Ectodermal cell (in vitro differentiated cells): ENCODE measurements at regions not wholly inside any gene's neighbourhood (a gene's known extent, or its start where the extent isn't known, plus 50 kb on each side); places are given as distances from the start of the nearest gene placed in this dataset.
"Not testable (repeated sequence)": the region's sequence is repeated elsewhere in the genome, so short reads cannot be mapped to it uniquely, and the experiment has no call there.

ENCODE experiments used
- H3K27ac ChIP-seq: 2 replicates; pipeline ENCODE4 v1.7.0; 2013; ENCODE audit warnings: mild to moderate bottlenecking, low read depth, low read length; ENCODE audit not compliant: insufficient read depth, poor library complexity, severe bottlenecking
- H3K27me3 ChIP-seq: 2 replicates; pipeline ENCODE4 v1.7.0; 2013; ENCODE audit warnings: mild to moderate bottlenecking, low read length; ENCODE audit not compliant: insufficient read depth, control insufficient read depth, poor library complexity, severe bottlenecking
- H3K36me3 ChIP-seq: one replicate; pipeline ENCODE4 v1.7.0; 2013; ENCODE audit warnings: low read length; ENCODE audit not compliant: control insufficient read depth, insufficient read depth
- H3K4me1 ChIP-seq: one replicate; pipeline ENCODE4 v1.7.0; 2013; ENCODE audit warnings: low read length; ENCODE audit not compliant: control insufficient read depth, insufficient read depth
- H3K4me3 ChIP-seq: 2 replicates; pipeline ENCODE4 v1.7.0; 2013; ENCODE audit warnings: low read depth, low read length, control low read depth; ENCODE audit not compliant: insufficient read depth
- H3K9me3 ChIP-seq: 2 replicates; pipeline ENCODE4 v1.7.0; 2013; ENCODE audit warnings: mild to moderate bottlenecking, low read length, moderate library complexity; ENCODE audit not compliant: control insufficient read depth
- WGBS, 2 experiments: methylation state at CpG; one replicate each; pipeline ENCODE4 v1.1.7; 2013; ENCODE audit warnings: missing lambda C conversion rate in 2 of 2; 5-methylcytosine and 5-hydroxymethylcytosine counted together

- no peaks in the 10 kb centered on the region for H3K27me3 ChIP-seq
- no peak overlapping the region for H3K27ac ChIP-seq
- no peaks in the 10 kb centered on the region for H3K4me1 ChIP-seq
- H3K36me3 ChIP-seq: no peaks in the 10 kb centered on the region
- WGBS, 2 experiments: 93 to 95% methylated on average over 11 of the region's 11 CpGs
- no peaks in the 10 kb centered on the region for H3K9me3 ChIP-seq
- H3K4me3 ChIP-seq: no peak overlapping the region
These were observed 212.1 kb upstream of the PRSS58 start for GRCh38 chr7:142469696-142470543.

DNA sequence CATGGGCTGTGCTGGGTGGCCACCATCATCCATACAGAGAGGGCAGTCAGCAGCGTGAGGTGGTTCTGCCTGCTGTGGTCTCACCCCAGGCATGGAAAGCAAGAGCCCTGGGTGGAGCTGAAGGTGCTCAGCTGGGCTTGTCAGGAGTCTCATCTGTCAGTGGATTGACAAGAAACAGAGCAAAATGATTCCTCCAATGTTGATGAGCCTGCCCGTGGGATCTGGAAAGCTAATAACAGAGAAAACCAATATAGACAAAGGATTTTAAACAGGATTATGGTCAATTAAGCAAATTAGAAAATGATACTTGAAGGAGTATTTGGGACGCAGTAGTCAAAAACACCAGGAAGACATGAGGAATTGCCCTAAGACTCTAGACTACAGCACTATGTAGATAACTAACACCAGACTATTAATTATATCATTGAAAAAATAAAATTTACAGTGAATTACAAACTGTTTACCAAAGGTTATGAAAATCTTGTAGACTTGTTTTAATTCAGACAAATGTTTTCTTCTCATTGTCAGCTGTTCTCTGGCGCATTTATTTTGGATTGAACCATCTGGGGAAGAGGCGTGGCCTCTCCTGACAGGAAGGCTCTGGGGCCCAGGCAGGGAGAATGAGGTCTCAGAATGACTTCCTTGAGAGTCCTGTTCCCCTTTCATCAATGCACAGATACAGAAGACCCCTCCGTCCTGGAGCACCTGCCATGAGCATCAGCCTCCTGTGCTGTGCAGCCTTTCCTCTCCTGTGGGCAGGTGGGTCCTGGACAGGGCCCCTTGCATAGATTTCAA lies 211.2 kb upstream of the PRSS58 start:
- WGBS, 2 experiments: 87 to 94% methylated on average over 5 to 6 of the region's 6 CpGs
- H3K27ac ChIP-seq: no peak overlapping the region
- no peaks in the 10 kb centered on the region for H3K36me3 ChIP-seq
- no peaks in the 10 kb centered on the region for H3K9me3 ChIP-seq
- H3K4me3 ChIP-seq: no peak overlapping the region
- H3K27me3 ChIP-seq: no peaks in the 10 kb centered on the region
- no peaks in the 10 kb centered on the region for H3K4me1 ChIP-seq

DNA sequence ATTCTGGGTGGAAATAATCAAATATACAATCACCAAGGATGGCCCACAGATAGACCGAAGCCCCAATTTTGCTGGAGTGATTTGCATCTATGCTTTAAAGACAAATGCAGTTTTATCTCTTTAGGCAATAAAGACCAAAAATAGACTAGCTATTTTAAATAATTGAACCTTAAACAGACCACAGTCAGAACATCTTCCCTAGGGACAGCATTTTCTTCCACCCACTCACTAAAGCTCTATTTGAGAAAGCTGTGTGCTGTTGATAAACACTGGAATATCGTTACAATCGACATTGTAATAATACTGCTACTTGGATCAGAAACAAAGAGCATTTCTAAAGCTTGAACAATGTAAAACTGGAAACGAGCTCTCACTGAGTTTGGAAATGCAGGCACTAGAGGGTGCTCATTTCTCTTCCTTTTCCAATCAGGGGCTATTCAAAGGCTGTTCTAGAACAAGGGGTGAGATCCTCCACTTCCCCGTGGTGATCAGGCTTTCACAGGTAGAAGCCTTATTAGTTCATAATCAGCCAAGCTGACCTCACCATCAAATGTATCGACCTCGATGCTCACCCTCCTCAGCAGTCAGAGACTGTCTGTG lies 209.3 kb upstream of the PRSS58 start:
- not testable (repeated sequence) for H3K4me3 ChIP-seq, H3K9me3 ChIP-seq, H3K27me3 ChIP-seq, H3K36me3 ChIP-seq, H3K27ac ChIP-seq, H3K4me1 ChIP-seq
- 88 to 93% methylated on average over 3 to 5 of the region's 7 CpGs for WGBS, 2 experiments

- H3K9me3 ChIP-seq: no peaks in the 10 kb centered on the region
- H3K4me1 ChIP-seq: no peaks in the 10 kb centered on the region
- no peak overlapping the region for H3K4me3 ChIP-seq
- 83 to 90% methylated on average over 5 to 6 of the region's 6 CpGs for WGBS, 2 experiments
- H3K27me3 ChIP-seq: no peaks in the 10 kb centered on the region
- no peak overlapping the region for H3K27ac ChIP-seq
- H3K36me3 ChIP-seq: no peaks in the 10 kb centered on the region
These were observed 205.6 kb upstream of the PRSS58 start for GRCh38 chr7:142463401-142463850.

GRCh38 chr7:142461437-142461836 lies 203.6 kb upstream of the PRSS58 start:
- Histone ChIP-seq H3K9me3 (no peaks in the 10 kb centered on the region), H3K4me3 (no peak overlapping the region), H3K27ac (no peak overlapping the region), H3K36me3 (no peaks in the 10 kb centered on the region), H3K27me3 (no peaks in the 10 kb centered on the region), H3K4me1 (no peaks in the 10 kb centered on the region)
- 95 to 97% methylated on average over 2 of the region's 2 CpGs for WGBS, 2 experiments

GRCh38 chr7:142460402-142461117 lies 202.7 kb upstream of the PRSS58 start:
- Histone ChIP-seq H3K9me3 (no peaks in the 10 kb centered on the region), H3K36me3 (no peaks in the 10 kb centered on the region), H3K4me3 (no peak overlapping the region), H3K27me3 (no peaks in the 10 kb centered on the region), H3K27ac (no peak overlapping the region), H3K4me1 (no peaks in the 10 kb centered on the region)
- 84% methylated on average over 6 to 7 of the region's 7 CpGs for WGBS, 2 experiments

GRCh38 chr7:142459551-142459963 lies 201.7 kb upstream of the PRSS58 start:
- no peak overlapping the region for H3K27ac ChIP-seq
- 41 to 45% methylated on average over 5 of the region's 5 CpGs for WGBS, 2 experiments
- no peaks in the 10 kb centered on the region for H3K27me3 ChIP-seq
- no peaks in the 10 kb centered on the region for H3K36me3 ChIP-seq
- no peaks in the 10 kb centered on the region for H3K4me1 ChIP-seq
- H3K4me3 ChIP-seq: no peak overlapping the region
- H3K9me3 ChIP-seq: no peaks in the 10 kb centered on the region

- Histone ChIP-seq H3K4me1 (no peaks in the 10 kb centered on the region), H3K36me3 (no peaks in the 10 kb centered on the region), H3K27me3 (no peaks in the 10 kb centered on the region), H3K4me3 (no peak overlapping the region), H3K9me3 (no peaks in the 10 kb centered on the region), H3K27ac (no peak overlapping the region)
- WGBS, 2 experiments: 90 to 95% methylated on average over 2 of the region's 2 CpGs
These were observed 199.4 kb upstream of the PRSS58 start for GRCh38 chr7:142457146-142457703.

DNA sequence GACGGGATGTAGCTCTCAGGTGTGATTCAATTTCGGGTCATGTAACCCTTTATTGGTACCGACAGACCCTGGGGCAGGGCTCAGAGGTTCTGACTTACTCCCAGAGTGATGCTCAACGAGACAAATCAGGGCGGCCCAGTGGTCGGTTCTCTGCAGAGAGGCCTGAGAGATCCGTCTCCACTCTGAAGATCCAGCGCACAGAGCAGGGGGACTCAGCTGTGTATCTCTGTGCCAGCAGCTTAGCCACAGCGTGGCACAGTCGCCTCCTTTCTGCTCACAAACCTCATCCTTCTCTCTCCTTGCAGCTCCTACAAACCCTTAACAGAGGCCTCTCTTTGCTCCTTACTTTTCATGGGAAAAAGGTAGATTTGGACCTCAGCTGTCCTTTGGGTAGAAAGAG lies 197.5 kb upstream of the PRSS58 start:
- Histone ChIP-seq H3K27me3 (no peaks in the 10 kb centered on the region), H3K36me3 (no peaks in the 10 kb centered on the region), H3K27ac (no peak overlapping the region), H3K4me1 (no peaks in the 10 kb centered on the region), H3K4me3 (no peak overlapping the region), H3K9me3 (no peaks in the 10 kb centered on the region)
- WGBS, 2 experiments: 93 to 96% methylated on average over 10 of the region's 10 CpGs
